ENCODE measurements at regions not wholly inside any gene's neighbourhood (a gene's known extent, or its start where the extent isn't known, plus 50 kb on each side); places are given as distances from the start of the nearest gene placed in this dataset.

GRCh38 chr3:117587416-117587815 lies 877.8 kb downstream of the TUSC7 start:
- no peak for DNase-seq

- DNase-seq, result no peak
Observed at GRCh38 chr3:117589454-117589853, 879.9 kb downstream of the TUSC7 start.

GRCh38 chr3:117595615-117596014 lies 886.0 kb downstream of the TUSC7 start:
- DNase-seq, result no peak

DNA sequence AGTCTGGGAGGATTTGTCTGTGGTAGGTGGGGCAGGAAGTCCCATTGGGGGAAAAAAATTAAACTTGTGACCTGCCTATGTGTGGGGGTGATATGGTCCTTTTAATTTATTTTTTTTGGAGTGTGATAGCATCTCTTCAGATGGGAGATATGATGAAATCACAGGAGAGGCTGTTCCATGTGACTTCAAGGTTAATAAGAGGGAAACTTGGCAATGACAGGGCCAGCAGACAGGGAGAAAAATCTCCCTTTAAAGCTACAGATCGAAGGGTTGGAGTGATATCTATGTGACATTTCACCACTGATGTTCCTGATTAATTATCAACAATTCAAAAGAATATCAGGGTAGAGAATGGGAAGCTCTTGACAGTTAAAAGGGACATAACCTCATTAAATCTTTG lies 886.9 kb downstream of the TUSC7 start:
- DNase-seq, result no peak

- no peak for DNase-seq
Observed at GRCh38 chr3:117597865-117598264, 888.3 kb downstream of the TUSC7 start.

DNA sequence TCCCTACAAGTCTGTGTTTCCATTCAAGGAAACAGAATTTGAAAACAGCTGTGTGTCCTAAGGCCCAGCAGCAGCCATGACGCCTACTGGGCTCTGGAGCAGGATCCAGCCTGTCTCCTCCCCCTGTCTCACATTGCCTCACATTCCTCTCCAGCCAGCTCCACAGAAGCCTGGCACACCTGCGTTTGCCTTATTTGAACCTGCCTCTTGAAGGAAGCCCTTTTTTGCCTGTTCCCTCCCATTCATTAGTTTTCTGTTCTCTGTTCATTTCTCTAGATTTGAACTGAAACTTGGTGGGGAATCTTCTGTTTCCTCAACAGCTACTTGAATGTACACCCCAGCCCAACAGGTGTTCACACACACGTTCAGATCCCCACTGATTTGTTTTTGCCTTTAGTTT lies 890.5 kb downstream of the TUSC7 start:
- no peak for DNase-seq

GRCh38 chr3:117600666-117601065 lies 891.1 kb downstream of the TUSC7 start:
- DNase-seq, result no peak

GRCh38 chr3:117602058-117602644 lies 892.6 kb downstream of the TUSC7 start:
- no peak for DNase-seq

DNA sequence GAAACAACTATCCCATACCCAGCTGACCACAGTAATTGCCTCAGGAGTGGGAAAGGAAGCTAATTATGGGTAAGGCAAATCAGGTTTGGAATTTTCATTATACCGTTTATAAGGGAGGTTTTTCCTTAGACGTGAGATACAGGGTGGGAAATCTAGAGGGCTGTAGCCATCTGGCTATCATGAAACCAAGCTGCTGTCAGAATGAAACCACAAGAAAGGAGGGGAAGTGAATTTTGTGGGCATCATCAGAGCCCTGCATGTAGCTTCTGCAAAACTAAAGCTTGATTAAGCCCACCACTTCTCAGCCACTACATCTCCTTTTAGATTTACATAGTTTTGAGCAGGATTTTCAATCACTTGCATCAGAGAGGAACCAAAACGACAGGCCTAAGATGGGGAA lies 893.5 kb downstream of the TUSC7 start:
- no peak for DNase-seq

DNA sequence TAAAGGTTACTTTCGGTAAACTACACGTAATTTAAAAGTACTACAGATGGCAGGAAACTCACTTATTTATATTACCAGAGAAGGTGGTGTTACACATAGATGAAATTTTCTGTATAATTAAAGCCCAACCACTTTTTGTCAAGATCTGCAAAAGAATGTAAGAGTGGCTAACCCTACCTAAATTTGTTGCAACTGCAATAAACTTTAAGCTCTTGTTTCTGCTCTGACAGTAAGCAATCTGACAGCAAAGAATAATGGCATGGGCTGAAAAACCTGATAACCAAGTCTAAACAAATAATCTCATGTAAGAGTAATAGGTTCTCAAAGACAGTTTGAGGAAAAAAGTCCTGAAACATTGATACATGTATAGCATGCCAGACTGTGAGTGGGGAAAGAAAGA lies 897.3 kb downstream of the TUSC7 start:
- DNase-seq, result no peak

- DNase-seq, result no peak
Observed at GRCh38 chr3:117609330-117609729, 899.8 kb downstream of the TUSC7 start.

- no peak for DNase-seq
Observed at GRCh38 chr3:117610156-117610555, 900.6 kb downstream of the TUSC7 start.

- DNase-seq, result no peak
Observed at GRCh38 chr3:117611211-117611610, 901.6 kb downstream of the TUSC7 start.

- no peak for DNase-seq
Observed at GRCh38 chr3:117616227-117616626, 906.6 kb downstream of the TUSC7 start.

DNA sequence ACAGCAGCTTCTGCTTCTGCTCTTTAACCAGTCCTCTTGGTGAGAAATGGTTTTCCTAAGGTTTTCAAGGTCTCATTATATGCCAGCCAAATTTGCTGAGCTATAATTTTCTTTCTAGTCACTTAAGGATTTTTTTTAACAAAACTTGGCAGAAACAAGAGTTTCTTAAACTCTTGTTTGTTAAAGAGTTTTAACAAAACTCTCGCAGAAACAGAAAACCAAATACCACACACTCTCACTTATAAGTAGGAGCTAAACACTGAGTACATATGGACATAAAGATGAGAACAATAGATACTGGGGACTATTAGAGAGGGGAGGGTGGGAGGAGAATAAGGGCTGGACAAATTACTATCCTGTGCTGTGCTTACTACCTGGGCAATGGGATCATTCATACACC lies 908.3 kb downstream of the TUSC7 start:
- DNase-seq, result no peak

DNA sequence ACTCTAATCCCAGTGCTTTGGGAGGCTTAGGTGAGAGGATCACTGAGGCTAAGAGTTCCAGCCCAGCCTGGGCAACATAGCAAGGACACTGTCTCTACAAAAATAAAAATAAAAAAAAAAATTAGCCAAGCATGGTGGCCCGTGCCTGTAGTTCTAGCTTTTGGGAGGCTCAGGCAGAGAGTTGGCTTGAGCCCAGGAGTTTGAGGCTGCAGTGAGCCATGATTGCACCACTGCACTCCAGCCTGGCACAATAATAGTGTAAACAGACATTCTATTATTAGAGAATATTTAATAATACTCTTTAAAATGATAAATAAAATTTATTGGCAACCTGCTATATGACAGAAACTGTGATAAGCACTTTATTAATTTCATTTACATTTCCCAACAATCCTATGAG lies 908.9 kb downstream of the TUSC7 start:
- no peak for DNase-seq

DNA sequence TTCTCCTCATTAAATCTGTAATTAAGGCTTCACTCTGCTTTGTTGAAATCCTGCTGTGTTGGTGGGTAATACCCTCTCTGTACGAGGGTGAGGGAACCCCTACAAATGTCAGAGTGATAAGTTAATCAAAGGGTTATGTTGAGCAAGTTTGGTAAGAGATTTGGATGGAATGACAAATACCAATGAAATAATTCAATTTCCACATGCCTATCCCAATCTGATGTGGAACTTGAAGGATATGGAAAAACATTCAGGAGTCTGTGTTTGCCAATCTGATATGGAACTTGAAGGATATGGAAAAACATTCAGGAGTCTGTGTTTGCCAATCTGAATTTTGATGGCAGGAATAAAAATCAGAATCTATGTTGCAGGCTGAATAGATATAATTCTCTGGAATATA lies 910.2 kb downstream of the TUSC7 start:
- DNase-seq, result no peak

DNA sequence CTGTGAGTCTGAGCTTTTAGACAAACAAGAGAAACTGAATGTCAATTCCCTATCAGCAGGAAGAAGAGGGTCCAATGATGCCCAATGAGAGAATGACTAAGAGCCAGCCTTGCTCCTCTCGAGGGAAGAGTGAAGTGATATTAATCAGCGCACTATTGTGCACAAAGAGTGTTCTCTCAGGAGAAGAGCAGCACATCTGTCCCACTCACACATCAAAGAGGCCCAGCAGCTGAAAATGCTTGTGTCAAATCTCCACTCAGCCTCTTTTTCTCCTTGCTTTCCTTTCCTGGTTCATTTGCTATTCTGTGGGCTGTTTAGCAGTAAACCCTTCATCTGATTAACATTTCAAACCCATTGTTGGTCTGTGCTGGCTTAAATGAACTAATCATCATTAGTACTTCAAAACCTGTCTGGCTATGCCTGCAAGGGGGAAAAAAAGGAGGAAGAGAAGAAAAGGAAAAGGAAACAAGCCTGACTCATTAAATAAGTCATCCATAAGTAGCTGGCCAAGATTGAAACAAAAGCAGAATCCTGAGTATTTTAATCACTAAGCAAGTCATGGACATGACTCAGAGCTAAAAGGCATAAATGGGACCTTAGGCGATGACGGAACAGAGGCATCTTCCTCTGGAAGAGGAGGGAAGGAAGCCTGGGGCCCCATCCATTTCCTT lies 912.7 kb downstream of the TUSC7 start:
- DNase-seq, result no peak

GRCh38 chr3:117624424-117624823 lies 914.8 kb downstream of the TUSC7 start:
- DNase-seq, result no peak

DNA sequence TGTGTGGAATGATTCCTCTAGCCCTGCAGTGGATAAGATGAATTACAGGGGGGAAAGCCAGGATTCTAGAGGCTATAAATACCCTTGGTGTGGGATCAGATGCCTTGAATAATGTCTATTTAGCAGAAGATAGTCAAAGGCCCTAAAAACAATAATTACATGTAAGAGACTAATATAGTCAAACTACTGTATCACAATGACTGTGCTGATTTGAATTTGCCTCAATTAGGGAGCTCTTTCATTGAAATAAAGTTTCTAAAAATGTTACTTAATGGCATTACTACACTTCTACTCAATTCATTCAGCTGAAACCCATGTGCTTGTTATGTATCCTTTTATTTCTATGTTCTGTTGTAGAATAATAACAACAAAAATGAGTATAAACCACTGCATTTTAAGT lies 915.6 kb downstream of the TUSC7 start:
- no peak for DNase-seq

DNA sequence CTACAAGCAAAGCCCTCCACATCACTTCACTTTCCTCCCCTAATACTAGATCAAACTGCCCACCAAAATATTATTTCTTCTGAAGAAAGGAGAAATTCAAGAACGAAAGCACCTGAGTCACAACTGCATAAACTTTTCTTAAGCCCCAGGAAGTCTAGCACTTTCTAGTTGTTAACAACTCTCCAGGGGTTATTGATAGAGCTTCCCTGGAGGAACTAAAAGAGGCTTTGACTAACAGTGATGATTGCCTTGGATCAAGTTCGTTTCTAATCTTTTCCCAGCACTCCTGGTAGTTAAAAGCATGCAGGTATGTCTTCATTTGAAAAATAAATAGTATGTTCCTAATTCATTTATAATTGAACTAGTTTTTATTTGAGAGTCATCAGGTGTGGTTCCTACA lies 917.0 kb downstream of the TUSC7 start:
- DNase-seq, result no peak

GRCh38 chr3:117628823-117629291 lies 919.3 kb downstream of the TUSC7 start:
- DNase-seq, result no peak

DNA sequence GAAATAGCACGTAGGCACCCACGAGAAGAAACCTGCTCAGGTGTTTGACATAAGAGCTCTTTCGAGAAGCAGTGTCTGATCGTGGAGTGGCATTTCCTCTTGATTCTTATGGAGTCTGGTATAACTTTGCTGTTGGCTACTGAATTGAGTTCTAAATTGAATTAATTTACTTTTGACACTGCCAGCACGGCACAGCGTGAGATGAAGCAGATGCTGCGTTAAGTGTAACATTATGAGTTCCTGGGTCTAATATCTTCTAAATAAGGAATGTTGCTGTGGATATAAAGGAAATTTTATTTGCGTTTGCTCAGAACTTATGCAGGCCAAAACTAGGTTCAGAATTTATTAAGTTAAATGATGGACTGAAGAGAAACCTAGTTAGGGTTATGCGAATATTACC lies 919.9 kb downstream of the TUSC7 start:
- DNase-seq, result no peak

- DNase-seq, result no peak
Observed at GRCh38 chr3:117630469-117630868, 920.9 kb downstream of the TUSC7 start.

DNA sequence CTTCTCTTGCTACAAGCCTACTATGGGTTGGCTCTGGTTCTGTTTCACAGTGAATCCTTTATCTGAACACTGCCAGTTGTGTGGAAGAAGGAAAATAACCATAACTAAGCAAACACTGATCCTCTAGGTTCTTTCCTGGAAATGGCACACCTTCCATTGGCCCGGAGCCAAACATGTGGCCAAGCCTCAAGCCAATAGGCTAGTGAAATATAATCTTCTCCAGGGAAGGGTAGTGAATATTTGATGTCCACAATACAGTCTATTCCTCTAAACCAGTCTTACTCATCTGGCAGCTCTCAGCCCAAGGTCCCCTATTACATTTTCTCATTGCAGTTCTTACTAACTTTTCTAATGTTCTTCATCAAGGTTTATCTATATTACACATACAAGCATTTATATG lies 921.3 kb downstream of the TUSC7 start:
- DNase-seq, result no peak
